Fibroblast of lung (primary cell): ENCODE measurements at regions not wholly inside any gene's neighbourhood (a gene's known extent, or its start where the extent isn't known, plus 50 kb on each side); places are given as distances from the start of the nearest gene placed in this dataset.

Source experiments
- DNase-seq, 2 donors: peaks; one replicate each; pipeline versions ENCODE4 v3.0.0 to v3.0.0-alpha.2; 2010; ENCODE audit warnings: low read depth in 2 of 2
- H2AFZ ChIP-seq: 2 replicates; pipeline ENCODE4 v1.5.1; 2012; ENCODE audit warnings: low read length, control low read depth, inconsistent platforms
- H3K27ac ChIP-seq: 2 replicates; pipeline ENCODE4 v1.5.1; 2011; ENCODE audit warnings: low read length, control low read depth; ENCODE audit not compliant: insufficient read depth
- H3K27me3 ChIP-seq: 2 replicates; pipeline ENCODE4 v1.5.1; 2011; ENCODE audit warnings: mild to moderate bottlenecking, low read length; ENCODE audit not compliant: control insufficient read depth, insufficient read depth
- H3K36me3 ChIP-seq: 2 replicates; pipeline ENCODE4 v1.5.1; 2011; ENCODE audit warnings: low read length; ENCODE audit not compliant: control insufficient read depth, insufficient read depth
- H3K4me1 ChIP-seq: 2 replicates; pipeline ENCODE4 v1.5.1; 2011; ENCODE audit warnings: low read length; ENCODE audit not compliant: control insufficient read depth, insufficient read depth; ENCODE audit errors: extremely low read depth
- H3K4me2 ChIP-seq: 2 replicates; pipeline ENCODE4 v1.5.1; 2011; ENCODE audit warnings: low read length, control low read depth; ENCODE audit not compliant: insufficient read depth; ENCODE audit errors: extremely low read depth
- H3K4me3 ChIP-seq, 4 experiments: fragments of 200-600 bp in 1 of 4; sonication (generic) in 1 of 4; replicated peaks in 1 of 4; 2 replicates each; pipeline ENCODE4 v1.5.1; 2011 to 2016; ENCODE audit warnings: low read length in 4 of 4, low read depth in 3 of 4, mild to moderate bottlenecking in 3 of 4, control low read depth in 2 of 4, inconsistent platforms in 1 of 4, mixed read lengths in 1 of 4; ENCODE audit not compliant: insufficient read depth in 1 of 4; ENCODE audit errors: control extremely low read depth in 1 of 4
- H3K79me2 ChIP-seq: 2 replicates; pipeline ENCODE4 v1.5.1; 2012; ENCODE audit warnings: mild to moderate bottlenecking, low read length, inconsistent platforms; ENCODE audit not compliant: control insufficient read depth, insufficient read depth
- H3K9ac ChIP-seq: 2 replicates; pipeline ENCODE4 v1.5.1; 2011; ENCODE audit warnings: mild to moderate bottlenecking, low read length, control low read depth; ENCODE audit not compliant: insufficient read depth
- H3K9me3 ChIP-seq: 2 replicates; pipeline ENCODE4 v1.5.1; 2012; ENCODE audit warnings: low read depth, low read length; ENCODE audit not compliant: control insufficient read depth, insufficient read depth
- H4K20me1 ChIP-seq: 2 replicates; pipeline ENCODE4 v1.5.1; 2011; ENCODE audit warnings: low read length; ENCODE audit not compliant: control insufficient read depth, insufficient read depth; ENCODE audit errors: extremely low read depth
- CTCF ChIP-seq, 2 donors: IDR thresholded peaks in 1 of 2; conservative IDR thresholded peaks in 1 of 2; 1 replicate in 1 of 2; 2 replicates in 1 of 2; pipeline ENCODE4 v1.5.1; 2011 to 2012; ENCODE audit warnings: low read length in 2 of 2, control low read depth in 1 of 2, inconsistent platforms in 1 of 2, low read depth in 1 of 2, mild to moderate bottlenecking in 1 of 2
- EZH2 ChIP-seq: IDR thresholded peaks from 2 replicates; pipeline ENCODE4 v1.5.1; 2012; ENCODE audit warnings: low read length, control low read depth, mild to moderate bottlenecking; ENCODE audit errors: missing control alignments

- TF ChIP-seq EZH2 (no peak), CTCF (conservative IDR thresholded peaks at IDR 0.05 in 1 of 2, IDR thresholded peaks at IDR 0.05 in 1 of 2; ENCODE audit: low read depth in 1 of 2, low read length in 2 of 2) (no peak)
- Histone ChIP-seq H2AFZ (no peak overlapping the region), H3K36me3 (no peaks in the 10 kb centered on the region), H3K9ac (no peak overlapping the region), H3K4me3 (no peak overlapping the region), H3K27me3 (no peaks in the 10 kb centered on the region), H3K4me2 (no peak overlapping the region), H3K9me3 (no peaks in the 10 kb centered on the region), H4K20me1 (no peaks in the 10 kb centered on the region), H3K27ac (no peak overlapping the region), H3K79me2 (no peaks in the 10 kb centered on the region), H3K4me1 (peaks cover 9% of the 10 kb centered on the region)
- peak in 1 of 2 donors; percentile 33 for DNase-seq
These were observed 79.6 kb downstream of the PITPNM2 start for GRCh38 chr12:123071099-123071800.

GRCh38 chr12:123070267-123071081 is 80.4 kb downstream of the PITPNM2 start:
- H3K27ac ChIP-seq: no peak overlapping the region
- no peaks in the 10 kb centered on the region for H3K9me3 ChIP-seq
- H2AFZ ChIP-seq: no peak overlapping the region
- H3K79me2 ChIP-seq: no peaks in the 10 kb centered on the region
- peak overlapping the region; percentile 25 for H3K4me2 ChIP-seq
- no peak for DNase-seq
- peaks cover 4% of the 10 kb centered on the region for H3K36me3 ChIP-seq
- no peak overlapping the region for H3K9ac ChIP-seq
- H3K27me3 ChIP-seq: no peaks in the 10 kb centered on the region
- H3K4me1 ChIP-seq: peaks cover 12% of the 10 kb centered on the region
- TF ChIP-seq CTCF (conservative IDR thresholded peaks at IDR 0.05 in 1 of 2, IDR thresholded peaks at IDR 0.05 in 1 of 2; ENCODE audit: low read depth in 1 of 2, low read length in 2 of 2) (no peak), EZH2 (no peak)
- H4K20me1 ChIP-seq: no peaks in the 10 kb centered on the region
- no peak overlapping the region for H3K4me3 ChIP-seq

- Histone ChIP-seq H3K4me1 (peaks cover 17% of the 10 kb centered on the region), H4K20me1 (no peaks in the 10 kb centered on the region), H3K27ac (no peak overlapping the region), H3K27me3 (no peaks in the 10 kb centered on the region), H3K36me3 (peaks cover 4% of the 10 kb centered on the region), H3K9me3 (no peaks in the 10 kb centered on the region), H3K79me2 (no peaks in the 10 kb centered on the region), H3K4me3 (no peak overlapping the region), H2AFZ (no peak overlapping the region), H3K9ac (no peak overlapping the region), H3K4me2 (no peak overlapping the region)
- TF ChIP-seq EZH2 (no peak), CTCF (conservative IDR thresholded peaks at IDR 0.05 in 1 of 2, IDR thresholded peaks at IDR 0.05 in 1 of 2; ENCODE audit: low read depth in 1 of 2, low read length in 2 of 2) (no peak)
- DNase-seq: no peak
These were observed 81.2 kb downstream of the PITPNM2 start for GRCh38 chr12:123069436-123070266.
